ENCODE measurements at regions not wholly inside any gene's neighbourhood (a gene's known extent, or its start where the extent isn't known, plus 50 kb on each side); places are given as distances from the start of the nearest gene placed in this dataset.

DNA sequence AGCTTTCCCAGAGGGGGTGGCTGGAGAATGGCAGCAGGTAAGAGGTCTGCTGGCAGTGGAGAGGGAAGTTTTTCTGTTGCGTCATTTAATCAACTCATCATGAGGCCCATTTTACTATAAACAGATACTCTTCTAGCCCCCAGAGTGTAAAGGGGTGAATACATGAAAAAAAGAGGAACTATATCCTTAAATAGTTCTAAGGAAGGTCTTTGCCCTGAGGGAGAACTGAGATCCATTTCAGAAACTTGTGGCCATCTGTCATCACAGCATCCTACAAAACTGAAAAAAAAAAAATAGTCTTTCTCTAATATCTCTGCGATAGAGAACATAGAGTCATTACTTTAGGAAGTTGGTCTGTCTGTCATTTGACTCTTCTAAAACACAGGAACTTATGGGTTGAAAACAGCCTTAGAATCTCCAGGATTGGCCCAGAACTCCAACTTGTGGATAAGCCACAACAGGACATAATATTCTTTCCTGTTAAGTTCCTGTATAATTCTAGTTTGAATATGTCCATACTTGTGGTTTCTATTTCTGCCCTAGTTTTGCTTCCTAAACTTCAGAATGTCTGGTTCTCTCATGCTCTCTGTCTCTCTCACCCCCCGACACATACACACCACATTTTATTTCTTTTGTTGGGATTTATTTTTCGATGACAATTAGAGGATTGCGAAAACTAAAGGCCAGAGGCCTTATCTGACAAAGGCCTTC, 238.5 kb upstream of the PIK3R1 start:
- TF ChIP-seq POLR2A (IDR thresholded peaks at IDR 0.05) (no peak), CTCF (IDR thresholded peaks at IDR 0.05) (no peak)

All from tibial nerve (tissue), 3 donors.